GM18499 (cell line): ENCODE measurements at regions not wholly inside any gene's neighbourhood (a gene's known extent, or its start where the extent isn't known, plus 50 kb on each side); places are given as distances from the start of the nearest gene placed in this dataset.

Source experiments
- ATAC-seq: cut with Tn5 transposase; IDR thresholded peaks from one replicate; pipeline ENCODE4 v1.9.1; 2021; ENCODE audit warnings: moderate number of reproducible peaks; ENCODE audit not compliant: insufficient read depth, unreplicated experiment

GRCh38 chr6:40340957-40341356 lies 246.2 kb downstream of the LRFN2 start:
- no peak for ATAC-seq

- ATAC-seq, result no peak
Measured at GRCh38 chr6:40340196-40340595, 247.0 kb downstream of the LRFN2 start.

- no peak for ATAC-seq
Measured at GRCh38 chr6:40338306-40338705, 248.9 kb downstream of the LRFN2 start.

- no peak for ATAC-seq
Measured at GRCh38 chr6:40336940-40337760, 250.0 kb downstream of the LRFN2 start.

GRCh38 chr6:40336296-40336695 lies 250.9 kb downstream of the LRFN2 start:
- no peak for ATAC-seq

- no peak for ATAC-seq
Measured at GRCh38 chr6:40334496-40335270, 252.5 kb downstream of the LRFN2 start.

GRCh38 chr6:40331545-40331944 lies 255.6 kb downstream of the LRFN2 start:
- ATAC-seq, result no peak

GRCh38 chr6:40330301-40330721 lies 256.9 kb downstream of the LRFN2 start:
- ATAC-seq, result no peak

- ATAC-seq, result no peak
Measured at GRCh38 chr6:40328986-40329545, 258.1 kb downstream of the LRFN2 start.

- no peak for ATAC-seq
Measured at GRCh38 chr6:40328386-40328985, 258.7 kb downstream of the LRFN2 start.

GRCh38 chr6:40326714-40327421 lies 260.3 kb downstream of the LRFN2 start:
- ATAC-seq, result no peak

GRCh38 chr6:40325791-40326190 lies 261.4 kb downstream of the LRFN2 start:
- no peak for ATAC-seq

GRCh38 chr6:40325041-40325440 lies 262.1 kb downstream of the LRFN2 start:
- no peak for ATAC-seq

- no peak for ATAC-seq
Measured at GRCh38 chr6:40323881-40324634, 263.1 kb downstream of the LRFN2 start.

- no peak for ATAC-seq
Measured at GRCh38 chr6:40322336-40322735, 264.8 kb downstream of the LRFN2 start.

GRCh38 chr6:40321616-40322015 lies 265.5 kb downstream of the LRFN2 start:
- no peak for ATAC-seq

GRCh38 chr6:40320947-40321346 lies 266.2 kb downstream of the LRFN2 start:
- no peak for ATAC-seq

GRCh38 chr6:40320441-40320840 lies 266.7 kb downstream of the LRFN2 start:
- ATAC-seq, result no peak

GRCh38 chr6:40319124-40319523 lies 268.0 kb downstream of the LRFN2 start:
- ATAC-seq, result no peak

- no peak for ATAC-seq
Measured at GRCh38 chr6:40315060-40315459, 272.1 kb downstream of the LRFN2 start.
